ENCODE measurements at regions not wholly inside any gene's neighbourhood (a gene's known extent, or its start where the extent isn't known, plus 50 kb on each side); places are given as distances from the start of the nearest gene placed in this dataset.

DNA sequence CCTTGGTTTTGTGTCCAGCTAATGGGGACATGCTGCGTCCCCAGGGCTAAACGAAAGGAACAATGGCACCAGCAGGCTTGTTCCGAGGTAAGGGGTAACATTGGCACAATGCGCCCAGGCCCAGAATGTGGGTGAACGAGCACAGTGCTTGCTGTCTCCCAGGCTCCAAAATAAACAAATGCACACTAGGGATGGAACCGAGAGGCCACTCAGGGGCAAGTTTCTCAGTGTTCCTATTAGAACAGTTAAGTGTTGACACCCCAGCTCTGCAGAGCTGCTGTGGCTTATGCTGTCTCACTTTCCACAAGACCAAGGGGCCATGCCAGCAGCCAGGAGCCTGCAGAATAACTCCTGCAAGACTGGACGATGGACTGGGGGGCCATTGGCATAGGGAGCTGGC lies 492.4 kb downstream of the GADD45G start:
- TF ChIP-seq, protein P1, sequence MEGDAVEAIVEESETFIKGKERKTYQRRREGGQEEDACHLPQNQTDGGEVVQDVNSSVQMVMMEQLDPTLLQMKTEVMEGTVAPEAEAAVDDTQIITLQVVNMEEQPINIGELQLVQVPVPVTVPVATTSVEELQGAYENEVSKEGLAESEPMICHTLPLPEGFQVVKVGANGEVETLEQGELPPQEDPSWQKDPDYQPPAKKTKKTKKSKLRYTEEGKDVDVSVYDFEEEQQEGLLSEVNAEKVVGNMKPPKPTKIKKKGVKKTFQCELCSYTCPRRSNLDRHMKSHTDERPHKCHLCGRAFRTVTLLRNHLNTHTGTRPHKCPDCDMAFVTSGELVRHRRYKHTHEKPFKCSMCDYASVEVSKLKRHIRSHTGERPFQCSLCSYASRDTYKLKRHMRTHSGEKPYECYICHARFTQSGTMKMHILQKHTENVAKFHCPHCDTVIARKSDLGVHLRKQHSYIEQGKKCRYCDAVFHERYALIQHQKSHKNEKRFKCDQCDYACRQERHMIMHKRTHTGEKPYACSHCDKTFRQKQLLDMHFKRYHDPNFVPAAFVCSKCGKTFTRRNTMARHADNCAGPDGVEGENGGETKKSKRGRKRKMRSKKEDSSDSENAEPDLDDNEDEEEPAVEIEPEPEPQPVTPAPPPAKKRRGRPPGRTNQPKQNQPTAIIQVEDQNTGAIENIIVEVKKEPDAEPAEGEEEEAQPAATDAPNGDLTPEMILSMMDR (IDR thresholded peaks at IDR 0.05), result no peak
- no peak for TF ChIP-seq POLR2A (IDR thresholded peaks at IDR 0.05)
